A549 (cell line): ENCODE measurements at regions not wholly inside any gene's neighbourhood (a gene's known extent, or its start where the extent isn't known, plus 50 kb on each side); places are given as distances from the start of the nearest gene placed in this dataset.

Experiments used
- ATAC-seq, 2 experiments: fragments of 200-7000 bp in 1 of 2; fragments of >200 bp in 1 of 2; cut with Nextera tagmentation in 1 of 2; cut with Tn5 transposase in 1 of 2; 3 replicates each; pipeline versions ENCODE4 v1.8.0 to v1.9.1; 2018 to 2020; ENCODE audit warnings: mild to moderate bottlenecking in 1 of 2, moderate library complexity in 1 of 2
- CTCF ChIA-PET: fragments of 300-600 bp; sonication (Branson Sonifier 250); formaldehyde crosslinking; extraction: SDS; loops from one replicate; lab custom pipeline; 2021; ENCODE audit warnings: antibody characterized with exemption, inconsistent platforms; lab: Yijun Ruan, JAX
- POLR2A ChIA-PET: fragments of 350-600 bp; formaldehyde crosslinking; extraction: SDS; loops from one replicate; lab custom pipeline; 2021; ENCODE audit warnings: antibody characterized with exemption, inconsistent platforms; lab: Yijun Ruan, JAX
- DNase-seq, 2 experiments: peaks; one replicate each; pipeline versions ENCODE4 v3.0.0 to v3.0.0-alpha.2; 2011 to 2016; ENCODE audit warnings: low read depth in 1 of 2, low spot score in 1 of 2
- FAIRE-seq: peaks from 2 replicates; lab custom pipeline; 2011; peaks lifted over from hg19 to GRCh38; lab: Jason Lieb, UNC
- H3K27ac ChIP-seq, 2 experiments: fragments of >200 bp; sonication (Bioruptor Twin); formaldehyde crosslinking; 3 replicates each; pipeline ENCODE4 v1.5.1; 2016 to 2017
- H3K4me1 ChIP-seq: fragments of >200 bp; sonication (Bioruptor Twin); formaldehyde crosslinking; 3 replicates; pipeline ENCODE4 v1.6.1; 2016
- H3K4me2 ChIP-seq: fragments of >200 bp; sonication (Bioruptor Twin); formaldehyde crosslinking; 3 replicates; pipeline ENCODE4 v1.6.1; 2016
- H3K4me3 ChIP-seq: fragments of >200 bp; sonication (Bioruptor Twin); formaldehyde crosslinking; 3 replicates; pipeline ENCODE4 v1.5.1; 2016
- H3K9me3 ChIP-seq: fragments of >200 bp; sonication (Bioruptor Twin); formaldehyde crosslinking; 3 replicates; pipeline ENCODE4 v1.6.1; 2016
- CEBPB ChIP-seq, 2 experiments: fragments of >200 bp in 1 of 2; sonication (Bioruptor Twin) in 1 of 2; formaldehyde crosslinking in 1 of 2; IDR thresholded peaks; 2 replicates each; pipeline ENCODE4 v1.6.1; 2012 to 2016
- EHF ChIP-seq: fragments of 250-450 bp; sonication (Bioruptor Pico); IDR thresholded peaks from 2 replicates; pipeline ENCODE4 v1.5.0; 2020; ENCODE audit warnings: mild to moderate bottlenecking
- EP300 ChIP-seq, 2 experiments: fragments of >200 bp; sonication (Bioruptor Twin); formaldehyde crosslinking; IDR thresholded peaks; 2 replicates in 1 of 2; 3 replicates in 1 of 2; pipeline ENCODE4 v1.6.1; 2016 to 2017
- HOXA7 ChIP-seq: fragments of 250-450 bp; sonication (Bioruptor Pico); IDR thresholded peaks from 2 replicates; pipeline ENCODE4 v1.5.0; 2020; ENCODE audit warnings: mild to moderate bottlenecking, moderate library complexity
- HOXB13 ChIP-seq: fragments of 250-450 bp; sonication (Bioruptor Pico); IDR thresholded peaks from 2 replicates; pipeline ENCODE4 v1.5.0; 2020; ENCODE audit warnings: low read depth, mild to moderate bottlenecking, moderate library complexity
- JUNB ChIP-seq: fragments of >200 bp; sonication (Bioruptor Twin); formaldehyde crosslinking; IDR thresholded peaks from 2 replicates; pipeline ENCODE4 v1.6.1; 2016
- MAFK ChIP-seq: fragments of 450-650 bp; IDR thresholded peaks from 2 replicates; pipeline ENCODE4 v1.6.1; 2014; ENCODE audit not compliant: partially characterized antibody
- MAX ChIP-seq: IDR thresholded peaks from 2 replicates; pipeline ENCODE4 v1.6.1; 2012
- MAZ ChIP-seq: fragments of 150-350 bp; IDR thresholded peaks from 2 replicates; pipeline ENCODE4 v1.6.1; 2014; ENCODE audit warnings: antibody characterized with exemption, low read depth, low read length, borderline replicate concordance
- MYC ChIP-seq: IDR thresholded peaks from 2 replicates; pipeline ENCODE4 v1.6.1; 2012; ENCODE audit warnings: mild to moderate bottlenecking, inconsistent platforms, low read length, improper control_type of control experiment, borderline replicate concordance
- PBX3 ChIP-seq: IDR thresholded peaks from 2 replicates; pipeline ENCODE4 v1.6.1; 2012
- POLR2AphosphoS2 ChIP-seq: conservative IDR thresholded peaks from 2 replicates; pipeline ENCODE4 v1.6.1; 2012; ENCODE audit warnings: low read length, improper control_type of control experiment, inconsistent platforms
- RCOR1 ChIP-seq: fragments of 150-350 bp; IDR thresholded peaks from 2 replicates; pipeline ENCODE4 v1.6.1; 2014; ENCODE audit warnings: antibody characterized with exemption, low read length, low read depth
- RFX5 ChIP-seq: fragments of 450-650 bp; IDR thresholded peaks from 2 replicates; pipeline ENCODE4 v1.7.1; 2014; ENCODE audit warnings: antibody characterized with exemption, mild to moderate bottlenecking, moderate library complexity
- RNF2 ChIP-seq: fragments of 200-600 bp; sonication (generic); IDR thresholded peaks from 2 replicates; pipeline ENCODE4 v1.6.1; 2016; ENCODE audit warnings: low read depth, mild to moderate bottlenecking, antibody characterized with exemption, moderate library complexity, borderline replicate concordance
- SREBF2 ChIP-seq: fragments of 450-650 bp; IDR thresholded peaks from 2 replicates; pipeline ENCODE4 v1.6.1; 2014; ENCODE audit warnings: mild to moderate bottlenecking, moderate library complexity
- TFCP2L1 ChIP-seq: fragments of 250-450 bp; sonication (Bioruptor Pico); IDR thresholded peaks from 2 replicates; pipeline ENCODE4 v1.5.0; 2021; ENCODE audit warnings: mild to moderate bottlenecking
- USF2 ChIP-seq: fragments of 450-650 bp; IDR thresholded peaks from 2 replicates; pipeline ENCODE4 v1.6.1; 2014; ENCODE audit warnings: antibody characterized with exemption
- ZNF302 ChIP-seq: fragments of 250-450 bp; sonication (Bioruptor Pico); IDR thresholded peaks from 2 replicates; pipeline ENCODE4 v1.9.0; 2021; ENCODE audit warnings: inconsistent platforms, mild to moderate bottlenecking, moderate library complexity
- WGBS: methylation state at CpG from one replicate; pipeline ENCODE4 v1.1.6; 2017; ENCODE audit errors: missing lambda C conversion rate; 5-methylcytosine and 5-hydroxymethylcytosine counted together
- TF ChIP-seq, protein P1 (sequence below): fragments of >200 bp; sonication (Bioruptor Twin); formaldehyde crosslinking; IDR thresholded peaks from 2 replicates; pipeline ENCODE4 v1.6.1; 2016
- TF ChIP-seq, protein P2 (sequence below): fragments of 200-600 bp; sonication (generic); IDR thresholded peaks from 2 replicates; pipeline ENCODE4 v1.6.1; 2016; ENCODE audit warnings: antibody characterized with exemption, mild to moderate bottlenecking, moderate library complexity

DNA sequence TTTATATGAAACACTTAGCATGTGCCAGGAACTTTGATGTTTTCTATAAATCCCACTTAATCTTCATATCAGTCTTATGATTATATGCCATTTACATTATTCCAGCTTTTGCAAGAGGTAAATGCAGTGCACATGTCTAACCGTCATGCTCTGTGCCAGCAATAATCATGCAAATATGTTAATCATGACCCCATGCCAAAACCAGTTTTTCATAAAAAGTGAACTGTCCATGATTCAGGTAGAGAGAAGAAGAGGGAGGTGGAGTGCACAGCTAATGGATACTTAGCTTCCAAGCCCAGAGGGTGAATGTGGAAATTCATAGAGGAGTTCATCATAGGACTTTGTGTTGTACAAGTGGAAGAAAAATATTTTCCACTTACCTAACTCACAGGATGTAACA is 458.4 kb downstream of the TBC1D4 start:
- POLR2A ChIA-PET = no interaction called here
- no peaks in the 10 kb centered on the region for H3K4me1 ChIP-seq
- ATAC-seq = no peak
- TF ChIP-seq MAZ (no peak), SREBF2 (no peak), HOXB13 (CRISPR knock-in tag) (no peak), MYC (no peak), RNF2 (no peak), TFCP2L1 (CRISPR knock-in tag) (no peak), CEBPB (IDR thresholded peaks at IDR 0.05) (no peak), ZNF302 (no peak)
- no peak overlapping the region for H3K4me3 ChIP-seq
- DNase-seq = no peak
- 92% methylated on average over 1 of the region's 1 CpG for WGBS
- CTCF ChIA-PET = interaction anchor here (0.5 to 1.5 kb wide), 2 partner anchors 10 to 36 kb away, joined by 4 to 6 read pairs; no protein-coding TSS in a partner anchor
- no peak for FAIRE-seq
- no peak overlapping the region for H3K27ac ChIP-seq
- H3K9me3 ChIP-seq = no peaks in the 10 kb centered on the region
- no peak overlapping the region for H3K4me2 ChIP-seq

- POLR2A ChIA-PET = no interaction called here
- FAIRE-seq = no peak
Observed at GRCh38 chr13:75021151-75021550, 460.8 kb downstream of the TBC1D4 start.

More at GRCh38 chr13:75021151-75021550, 460.8 kb downstream of the TBC1D4 start:
- Histone ChIP-seq H3K9me3 (no peaks in the 10 kb centered on the region), H3K4me2 (0 out of 3 replicates have a peak overlapping the region, but pooled peaks have one; percentile 16), H3K4me3 (no peak overlapping the region), H3K27ac (no peak overlapping the region), H3K4me1 (peaks cover 7% of the 10 kb centered on the region; the same call in 1 of the 3 replicates)
- no peak for ATAC-seq
- CTCF ChIA-PET = interaction anchor here (1.0 kb wide), 1 partner anchor 336 kb away, joined by 3 read pairs; no protein-coding TSS in a partner anchor
- DNase-seq = no peak
- TF ChIP-seq RCOR1 (no peak), USF2 (no peak), MYC (no peak), JUNB (no peak), MAX (no peak), ZNF302 (no peak), EP300 (IDR thresholded peaks at IDR 0.05) (no peak), POLR2AphosphoS2 (no peak), RNF2 (no peak), RFX5 (no peak), MAFK (no peak), TFCP2L1 (CRISPR knock-in tag) (no peak), PBX3 (no peak), EHF (CRISPR knock-in tag) (no peak), HOXA7 (CRISPR knock-in tag) (no peak)
- TF ChIP-seq, protein P1, sequence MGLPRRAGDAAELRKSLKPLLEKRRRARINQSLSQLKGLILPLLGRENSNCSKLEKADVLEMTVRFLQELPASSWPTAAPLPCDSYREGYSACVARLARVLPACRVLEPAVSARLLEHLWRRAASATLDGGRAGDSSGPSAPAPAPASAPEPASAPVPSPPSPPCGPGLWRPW = no peak
- TF ChIP-seq, protein P2, sequence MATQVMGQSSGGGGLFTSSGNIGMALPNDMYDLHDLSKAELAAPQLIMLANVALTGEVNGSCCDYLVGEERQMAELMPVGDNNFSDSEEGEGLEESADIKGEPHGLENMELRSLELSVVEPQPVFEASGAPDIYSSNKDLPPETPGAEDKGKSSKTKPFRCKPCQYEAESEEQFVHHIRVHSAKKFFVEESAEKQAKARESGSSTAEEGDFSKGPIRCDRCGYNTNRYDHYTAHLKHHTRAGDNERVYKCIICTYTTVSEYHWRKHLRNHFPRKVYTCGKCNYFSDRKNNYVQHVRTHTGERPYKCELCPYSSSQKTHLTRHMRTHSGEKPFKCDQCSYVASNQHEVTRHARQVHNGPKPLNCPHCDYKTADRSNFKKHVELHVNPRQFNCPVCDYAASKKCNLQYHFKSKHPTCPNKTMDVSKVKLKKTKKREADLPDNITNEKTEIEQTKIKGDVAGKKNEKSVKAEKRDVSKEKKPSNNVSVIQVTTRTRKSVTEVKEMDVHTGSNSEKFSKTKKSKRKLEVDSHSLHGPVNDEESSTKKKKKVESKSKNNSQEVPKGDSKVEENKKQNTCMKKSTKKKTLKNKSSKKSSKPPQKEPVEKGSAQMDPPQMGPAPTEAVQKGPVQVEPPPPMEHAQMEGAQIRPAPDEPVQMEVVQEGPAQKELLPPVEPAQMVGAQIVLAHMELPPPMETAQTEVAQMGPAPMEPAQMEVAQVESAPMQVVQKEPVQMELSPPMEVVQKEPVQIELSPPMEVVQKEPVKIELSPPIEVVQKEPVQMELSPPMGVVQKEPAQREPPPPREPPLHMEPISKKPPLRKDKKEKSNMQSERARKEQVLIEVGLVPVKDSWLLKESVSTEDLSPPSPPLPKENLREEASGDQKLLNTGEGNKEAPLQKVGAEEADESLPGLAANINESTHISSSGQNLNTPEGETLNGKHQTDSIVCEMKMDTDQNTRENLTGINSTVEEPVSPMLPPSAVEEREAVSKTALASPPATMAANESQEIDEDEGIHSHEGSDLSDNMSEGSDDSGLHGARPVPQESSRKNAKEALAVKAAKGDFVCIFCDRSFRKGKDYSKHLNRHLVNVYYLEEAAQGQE = no peak
- 39% methylated on average over 5 of the region's 5 CpGs for WGBS
